Right lung (tissue), 2 donors: ENCODE measurements at regions not wholly inside any gene's neighbourhood (a gene's known extent, or its start where the extent isn't known, plus 50 kb on each side); places are given as distances from the start of the nearest gene placed in this dataset.
"Not testable (repeated sequence)": the region's sequence is repeated elsewhere in the genome, so short reads cannot be mapped to it uniquely, and the experiment has no call there.

Experiments
- DNase-seq, 2 donors: peaks; one replicate each; pipeline ENCODE4 v3.0.0-alpha.2; 2013

GRCh38 chr14:76264384-76264783 lies 111.6 kb upstream of the ESRRB start:
- DNase-seq, result no peak

- DNase-seq, result peak; percentile 71 to 73
Measured at GRCh38 chr14:76267322-76268046, 108.5 kb upstream of the ESRRB start.

- DNase-seq, result peak in 1 of 2 donors; percentile 66
Measured at GRCh38 chr14:76268047-76268431, 107.9 kb upstream of the ESRRB start.

GRCh38 chr14:76268700-76269099 lies 107.2 kb upstream of the ESRRB start:
- DNase-seq, result no peak

- no peak for DNase-seq
Measured at GRCh38 chr14:76271041-76271755, 104.7 kb upstream of the ESRRB start.

GRCh38 chr14:76272349-76272748 lies 103.6 kb upstream of the ESRRB start:
- no peak for DNase-seq

GRCh38 chr14:76272774-76273173 lies 103.2 kb upstream of the ESRRB start:
- DNase-seq, result no peak

- DNase-seq, result no peak
Measured at GRCh38 chr14:76273346-76273745, 102.6 kb upstream of the ESRRB start.

- no peak for DNase-seq
Measured at GRCh38 chr14:76274324-76274723, 101.6 kb upstream of the ESRRB start.

- no peak for DNase-seq
Measured at GRCh38 chr14:76277586-76278130, 98.3 kb upstream of the ESRRB start.

GRCh38 chr14:76280221-76280620 lies 95.7 kb upstream of the ESRRB start:
- DNase-seq, result no peak

- no peak for DNase-seq
Measured at GRCh38 chr14:76282581-76282980, 93.4 kb upstream of the ESRRB start.

GRCh38 chr14:76287063-76287462 lies 88.9 kb upstream of the ESRRB start:
- no peak for DNase-seq

GRCh38 chr14:76289276-76289675 lies 86.7 kb upstream of the ESRRB start:
- DNase-seq, result no peak

GRCh38 chr14:76292561-76292960 lies 83.4 kb upstream of the ESRRB start:
- DNase-seq, result no peak

GRCh38 chr14:76293221-76293620 lies 82.7 kb upstream of the ESRRB start:
- DNase-seq, result no peak

GRCh38 chr14:76293923-76294322 lies 82.0 kb upstream of the ESRRB start:
- no peak for DNase-seq

- DNase-seq, result no peak
Measured at GRCh38 chr14:76294876-76295275, 81.1 kb upstream of the ESRRB start.

GRCh38 chr14:76298896-76299295 lies 77.0 kb upstream of the ESRRB start:
- no peak for DNase-seq

GRCh38 chr14:76303188-76303587 lies 72.7 kb upstream of the ESRRB start:
- not testable (repeated sequence) for DNase-seq

GRCh38 chr14:76304536-76305267 lies 71.2 kb upstream of the ESRRB start:
- no peak for DNase-seq

GRCh38 chr14:76305268-76305826 lies 70.6 kb upstream of the ESRRB start:
- no peak for DNase-seq
